Stimulated activated CD8-positive, alpha-beta memory T cell treated with anti-CD3 and anti-CD28 coated beads, Interleukin-7, amount 100 ng/mL, for 48 hours (primary cell): ENCODE measurements at regions not wholly inside any gene's neighbourhood (a gene's known extent, or its start where the extent isn't known, plus 50 kb on each side); places are given as distances from the start of the nearest gene placed in this dataset.

Source experiments
- DNase-seq, 2 donors: peaks; one replicate each; pipeline ENCODE4 v3.0.0-alpha.2; 2020; ENCODE audit warnings: low read depth in 1 of 2; ENCODE audit errors: extremely low read depth in 1 of 2

DNA sequence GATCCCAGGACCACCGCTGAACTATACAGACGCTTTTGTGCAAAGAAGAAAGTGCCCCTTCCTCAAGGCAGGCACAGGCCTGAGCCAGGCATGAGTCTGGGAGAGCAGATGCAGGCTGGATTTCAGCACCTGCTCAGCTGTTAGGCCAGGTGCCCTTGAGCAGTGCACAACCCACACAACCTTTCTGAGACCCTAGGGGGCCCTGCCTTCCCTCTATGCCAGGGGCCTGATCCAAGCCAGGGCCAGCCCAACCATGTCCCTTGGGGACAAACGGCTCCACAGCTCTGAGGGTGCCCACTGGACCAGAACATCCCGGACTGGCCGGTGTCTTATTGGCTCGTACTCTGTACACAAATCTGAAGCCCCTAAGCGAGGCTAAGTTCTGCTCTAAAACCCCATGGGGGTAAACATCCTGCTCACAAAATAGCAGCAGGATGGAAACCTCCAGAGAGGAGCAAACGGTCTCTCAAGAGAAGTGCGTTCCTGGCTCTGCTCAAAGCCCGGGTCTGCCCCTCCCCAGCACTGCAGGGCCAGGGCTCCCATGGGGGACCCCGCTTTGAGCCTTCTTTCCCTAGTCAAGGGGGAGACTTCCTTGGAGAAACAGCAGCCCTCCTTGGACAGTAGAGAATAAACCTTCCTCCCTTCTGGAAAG is 275.1 kb downstream of the NPHP4 start:
- no peak for DNase-seq

DNA sequence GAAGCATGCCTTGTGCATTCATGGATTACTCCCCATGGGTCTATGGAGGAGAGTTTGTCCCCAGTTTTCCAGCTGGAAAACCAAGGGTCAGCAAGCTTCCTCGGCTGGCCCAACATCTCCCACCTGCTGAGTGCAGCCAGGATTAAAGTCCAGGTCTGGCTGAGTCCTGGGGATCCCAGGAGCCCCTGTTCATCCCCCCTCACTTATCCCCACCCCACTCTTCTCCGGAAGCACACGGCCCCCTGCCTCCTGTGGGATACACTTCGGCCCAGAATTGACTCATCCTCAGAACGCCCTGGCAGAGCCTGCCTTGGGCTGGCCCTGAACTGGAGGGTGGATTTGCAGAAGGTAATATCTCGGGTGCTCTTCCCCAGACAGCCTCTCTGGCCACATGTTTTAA is 276.1 kb downstream of the NPHP4 start:
- no peak for DNase-seq

DNA sequence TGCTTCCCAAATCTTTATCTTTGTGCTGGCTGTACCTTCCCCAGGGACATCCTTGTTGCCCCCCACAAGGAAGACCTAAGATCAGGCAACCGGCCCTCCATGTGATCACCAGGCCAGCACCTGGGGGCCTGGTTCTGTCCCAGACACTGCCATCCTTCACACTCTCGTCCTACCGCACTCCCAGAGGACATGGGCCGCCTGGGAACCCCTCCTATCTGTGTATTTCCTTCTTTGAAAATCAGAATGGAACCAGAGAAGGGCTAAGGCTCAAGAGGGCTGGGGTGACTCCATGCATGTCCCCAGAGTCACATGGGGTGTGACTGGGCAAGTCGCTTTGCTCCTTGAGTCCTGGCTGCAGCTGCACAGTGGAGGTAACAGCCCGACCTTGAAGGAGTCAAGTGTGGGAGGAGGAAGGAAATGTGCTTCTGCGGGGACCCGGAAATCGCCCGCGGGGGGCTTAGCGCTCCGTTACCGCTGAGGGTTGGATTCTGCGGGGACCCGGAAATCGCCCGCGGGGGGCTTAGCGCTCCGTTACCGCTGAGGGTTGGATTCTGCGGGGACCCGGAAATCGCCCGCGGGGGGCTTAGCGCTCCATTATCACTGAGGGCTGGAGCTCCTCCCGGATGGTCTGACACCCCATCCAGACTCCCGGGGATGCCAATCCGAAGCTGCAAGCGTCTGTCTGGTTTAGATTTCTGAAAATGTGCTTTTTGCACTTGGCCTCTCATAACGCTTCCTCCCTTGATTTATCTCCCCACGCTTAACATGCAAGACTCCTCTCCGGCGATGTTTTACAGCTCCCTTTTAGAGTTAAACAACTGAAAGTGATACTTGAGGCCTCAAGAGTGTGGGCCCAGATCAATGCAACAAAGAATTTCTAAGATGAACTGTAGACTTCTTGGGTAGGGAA is 278.9 kb downstream of the NPHP4 start:
- no peak for DNase-seq

DNA sequence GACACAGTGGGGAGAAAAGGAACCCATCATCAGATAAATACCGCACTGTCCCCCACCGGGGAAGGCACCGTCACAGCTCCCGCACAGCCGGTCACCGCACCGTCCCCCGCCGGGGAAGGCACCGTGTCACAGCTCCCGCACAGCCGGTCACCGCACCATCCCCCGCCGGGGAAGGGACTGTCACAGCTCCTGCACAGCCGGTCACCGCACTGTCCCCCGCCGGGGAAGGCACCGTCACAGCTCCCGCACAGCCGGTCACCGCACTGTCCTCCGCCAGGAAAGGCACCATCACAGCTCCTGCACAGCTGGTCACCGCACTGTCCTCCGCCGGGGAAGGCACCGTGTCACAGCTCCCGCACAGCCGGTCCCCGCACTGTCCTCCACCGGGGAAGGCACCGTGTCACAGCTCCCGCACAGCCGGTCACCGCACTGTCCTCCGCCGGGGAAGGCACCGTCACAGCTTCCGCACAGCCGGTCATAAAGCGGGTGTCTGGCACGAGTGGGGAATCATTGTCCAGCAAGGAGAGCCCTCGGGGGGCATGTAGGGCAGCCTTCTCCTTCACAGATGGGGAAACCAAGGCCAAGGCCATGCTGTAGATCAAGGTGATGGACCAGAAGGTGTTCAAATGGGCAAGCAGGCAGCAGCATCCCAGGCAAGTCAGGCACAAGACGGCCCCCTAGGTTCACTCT is 280.1 kb downstream of the NPHP4 start:
- no peak for DNase-seq

DNA sequence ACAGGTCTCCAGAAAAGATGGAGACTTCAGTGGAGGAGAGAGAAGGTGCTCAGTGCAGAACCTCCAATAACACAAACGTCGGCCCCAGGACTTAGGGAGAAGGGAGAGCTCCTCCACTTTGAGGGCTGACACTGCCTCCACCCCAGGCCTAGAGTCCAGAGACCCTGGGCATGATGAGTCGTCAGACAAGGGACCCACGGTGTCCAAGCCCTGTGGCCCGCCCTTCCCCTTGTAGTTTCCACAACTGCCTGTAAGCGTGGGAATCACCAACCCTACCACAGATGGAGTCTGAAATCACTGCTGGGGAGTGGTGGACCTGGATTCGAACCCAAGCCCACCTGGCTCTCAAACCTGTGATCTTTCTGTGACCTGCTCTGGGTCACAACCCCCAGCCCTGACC is 281.1 kb downstream of the NPHP4 start:
- DNase-seq: no peak

DNA sequence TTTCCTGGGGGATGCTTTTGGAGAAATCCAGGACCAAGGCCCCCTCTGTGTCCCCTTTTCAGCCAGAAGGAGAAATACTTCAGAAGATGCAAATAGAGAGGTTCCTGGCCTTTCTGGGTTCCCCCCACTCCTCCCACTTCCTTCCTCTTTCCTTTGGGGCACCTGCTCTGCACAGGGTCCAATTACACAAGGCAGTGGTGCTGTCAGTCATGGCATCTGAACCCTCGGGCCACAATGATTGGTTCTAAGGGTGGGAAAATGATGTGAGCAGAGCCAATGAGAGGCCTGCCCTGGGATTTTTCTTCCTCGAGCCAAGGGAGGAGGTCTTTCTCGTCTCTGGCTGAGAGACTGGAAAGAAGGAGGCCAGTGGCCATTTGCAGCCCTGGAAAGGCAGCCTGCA is 282.2 kb downstream of the NPHP4 start:
- no peak for DNase-seq

DNA sequence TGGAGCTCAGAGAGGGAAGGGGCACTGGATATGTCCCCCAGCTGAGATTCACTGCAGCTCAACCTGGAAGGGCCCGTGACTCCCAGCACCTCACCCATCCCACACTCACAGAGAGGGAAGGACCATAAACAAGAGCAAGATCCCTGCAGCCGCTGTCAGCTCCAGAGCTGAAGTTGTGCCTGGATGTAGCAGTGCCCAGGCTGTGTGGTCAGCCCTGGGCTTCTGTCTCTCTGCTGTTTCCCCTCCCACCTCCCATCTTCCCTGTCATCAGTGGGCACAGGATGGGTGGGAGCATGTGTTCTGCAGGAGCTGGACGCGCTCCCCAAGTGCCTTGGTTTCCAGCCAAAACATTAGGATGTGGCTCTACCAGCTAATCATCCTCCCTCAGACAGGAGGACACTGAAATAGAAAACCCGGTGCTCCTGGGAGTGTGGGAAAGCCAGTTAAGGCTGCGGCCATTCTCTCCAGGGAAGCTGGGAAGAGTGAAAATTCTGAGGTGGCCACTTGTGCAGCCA is 282.7 kb downstream of the NPHP4 start:
- no peak for DNase-seq

DNA sequence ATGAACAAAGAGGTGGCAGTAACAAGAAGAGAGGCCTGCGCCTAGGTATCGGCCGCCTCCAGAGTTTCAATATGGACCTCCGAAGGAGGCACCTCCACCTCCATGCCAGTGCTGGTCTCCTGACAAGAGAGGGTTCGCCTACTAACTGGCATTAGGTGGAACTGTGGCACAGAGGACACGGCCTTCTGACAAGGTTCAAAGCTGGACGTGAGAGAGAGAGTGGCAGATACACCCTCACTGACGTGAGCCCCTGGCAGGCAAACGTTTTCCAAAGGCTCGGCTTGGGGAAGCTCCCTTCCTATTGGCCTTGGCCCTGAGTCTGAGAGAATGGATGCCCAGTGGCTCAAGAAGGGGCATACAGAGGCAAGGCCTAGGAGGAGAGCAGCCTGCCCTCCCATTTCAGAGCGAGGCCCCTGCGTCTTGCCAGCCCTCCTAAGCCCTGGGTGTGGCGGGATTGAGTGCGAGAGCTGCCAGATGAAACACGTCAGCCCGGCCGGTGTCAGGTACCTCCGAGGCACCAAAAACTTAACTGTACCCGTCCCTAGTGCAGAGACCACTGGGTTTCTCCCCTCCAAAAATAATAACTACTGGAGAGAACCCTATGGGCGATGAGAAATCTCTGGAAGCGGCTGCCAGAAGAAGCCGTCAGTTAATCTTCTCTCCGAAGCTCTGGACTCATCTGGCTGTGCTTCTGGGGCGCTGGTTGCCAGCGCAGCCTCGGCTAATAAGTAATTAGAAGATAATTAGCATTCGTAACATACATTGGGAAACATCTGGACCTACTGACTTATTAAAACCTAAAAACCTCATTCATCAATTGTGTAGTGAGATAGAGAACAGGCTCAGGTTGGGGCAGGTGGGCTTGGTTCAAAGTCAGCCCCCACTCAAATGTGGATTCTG is 283.6 kb downstream of the NPHP4 start:
- DNase-seq: no peak

DNA sequence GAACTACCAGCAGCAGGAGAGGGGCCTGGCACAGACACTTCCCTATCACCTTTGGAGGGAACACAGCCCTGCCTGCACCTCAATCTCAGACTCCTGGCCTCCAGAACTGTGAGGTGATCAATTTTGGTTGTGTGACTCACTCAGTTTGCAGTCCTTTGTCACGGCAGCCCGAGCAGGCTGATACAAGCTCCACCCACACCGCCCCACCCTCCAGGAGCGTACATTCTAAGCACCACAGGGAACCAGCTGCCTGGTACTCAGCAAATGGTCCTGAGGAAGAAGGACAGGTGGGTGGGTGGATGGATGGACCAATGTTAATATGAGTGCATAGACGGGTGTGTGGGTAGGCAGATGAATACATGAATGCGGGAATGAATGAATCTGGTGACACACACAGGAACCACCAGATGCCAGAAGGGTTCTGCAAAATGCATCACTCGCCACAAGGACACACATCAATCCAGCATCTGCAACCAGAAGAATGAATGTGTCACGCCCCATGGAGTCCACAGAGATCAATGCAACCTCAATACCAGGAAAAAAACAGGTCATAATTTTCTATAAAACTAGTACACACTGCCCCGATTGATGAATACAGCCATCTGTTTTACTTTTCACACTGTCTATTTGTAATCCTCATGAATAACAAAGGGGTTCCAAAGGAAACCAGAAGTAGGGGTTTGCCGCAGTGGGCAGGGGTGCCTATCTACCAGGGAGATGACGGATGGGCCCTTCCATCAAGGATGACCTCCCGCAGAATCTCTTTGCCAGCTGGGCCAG is 284.5 kb downstream of the NPHP4 start:
- no peak for DNase-seq

DNA sequence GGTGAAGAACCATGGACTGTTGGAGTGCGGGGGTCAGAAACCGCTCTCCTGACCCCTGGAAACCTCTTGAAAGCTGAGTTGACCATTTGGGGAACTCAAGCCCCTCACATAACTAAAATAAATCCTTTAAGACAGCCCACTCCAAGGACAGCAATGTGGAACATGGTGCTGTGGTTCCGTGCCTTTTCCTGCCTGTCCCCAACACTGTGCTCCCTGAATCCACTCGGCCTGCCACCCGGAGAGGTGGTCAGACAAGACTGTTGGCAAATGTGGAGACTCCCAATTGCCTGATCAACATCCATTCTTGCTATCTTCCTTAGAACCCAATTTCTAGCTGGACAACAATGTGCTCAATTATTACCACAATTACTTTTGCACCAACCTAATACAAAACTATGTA is 286.0 kb downstream of the NPHP4 start:
- no peak for DNase-seq

DNA sequence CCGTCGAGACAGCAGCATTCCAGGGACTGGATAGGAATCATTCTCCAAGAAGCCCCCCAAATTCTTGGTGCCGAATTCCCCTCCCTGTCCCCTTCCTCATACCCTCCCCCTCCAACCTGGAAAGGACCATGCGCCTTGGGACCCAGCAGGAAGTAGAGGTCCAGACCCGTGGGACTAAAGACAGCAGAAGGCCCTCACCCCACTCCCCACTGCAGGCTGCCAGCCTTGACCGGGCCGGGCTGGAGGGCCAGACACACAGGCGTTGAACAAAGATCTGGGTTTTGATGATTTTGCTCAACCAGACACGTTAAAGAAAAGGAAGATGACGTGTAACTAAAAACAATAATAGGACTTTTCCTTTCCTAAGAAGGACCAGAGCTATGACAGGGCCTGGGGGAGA is 286.5 kb downstream of the NPHP4 start:
- DNase-seq: no peak

DNA sequence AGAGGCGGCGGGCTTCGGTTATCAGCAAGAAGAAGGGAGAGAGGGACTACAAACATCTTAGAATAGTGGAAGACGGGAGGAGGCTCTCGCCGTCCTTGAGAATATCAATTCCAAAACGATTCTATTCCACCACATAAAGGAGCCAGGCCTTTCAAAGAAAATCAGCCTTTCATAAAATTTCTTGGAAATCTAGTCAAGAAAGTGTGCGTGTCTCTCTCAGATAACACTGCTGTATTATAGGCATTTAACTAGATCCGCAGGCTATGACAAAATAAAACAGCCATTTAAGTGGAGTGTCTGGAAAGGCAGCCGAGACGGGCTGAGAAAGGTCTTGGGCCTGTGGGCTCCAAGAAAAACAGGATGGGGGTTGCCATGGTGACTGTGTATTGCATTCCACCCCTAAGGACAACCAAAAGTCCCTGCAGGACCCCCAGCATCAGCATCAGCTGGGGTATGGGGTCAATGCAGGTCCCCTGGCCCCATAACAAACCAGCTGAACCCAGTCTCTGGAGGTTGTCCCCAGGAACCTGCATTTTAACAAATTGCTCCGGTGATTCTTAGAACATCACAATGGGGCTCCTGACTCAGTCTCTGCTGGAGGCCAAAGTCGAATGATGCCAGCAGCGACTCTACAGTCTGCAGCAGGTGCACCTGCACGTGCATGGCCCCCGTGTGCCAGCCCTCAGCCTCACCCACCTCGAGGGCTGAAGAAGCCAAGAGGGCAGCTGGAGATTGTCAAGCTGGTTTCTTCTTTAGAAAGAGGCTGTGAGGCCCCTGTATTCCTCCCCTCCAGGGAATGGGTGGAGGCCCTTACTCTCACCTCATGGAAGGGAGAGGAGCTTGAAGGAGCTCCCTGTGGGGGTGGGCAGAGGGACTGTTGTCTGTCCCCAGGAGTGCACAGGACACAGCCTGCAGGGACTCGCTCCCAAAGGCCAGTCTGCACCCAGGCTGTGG is 287.4 kb downstream of the NPHP4 start:
- DNase-seq: no peak

DNA sequence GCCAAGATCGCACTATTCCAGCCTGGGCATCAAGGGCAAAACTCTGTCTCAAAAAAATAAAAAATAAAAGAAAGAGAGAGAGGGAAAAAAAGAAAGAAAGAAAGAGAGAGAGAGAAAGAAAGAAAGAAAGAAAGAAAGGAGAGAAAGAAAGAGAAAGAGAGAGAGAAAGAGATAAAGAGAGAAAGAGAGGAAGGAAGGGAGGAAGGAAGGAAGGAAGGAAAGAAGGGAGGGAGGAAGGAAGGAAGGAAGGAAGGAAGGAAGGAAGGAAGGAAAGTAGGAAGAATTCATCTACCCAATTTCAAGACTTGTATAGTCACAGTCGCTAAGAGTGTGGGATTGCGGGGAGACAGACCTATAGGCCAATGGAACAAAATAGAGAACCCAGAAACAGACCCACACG is 290.6 kb downstream of the NPHP4 start:
- DNase-seq: no peak

DNA sequence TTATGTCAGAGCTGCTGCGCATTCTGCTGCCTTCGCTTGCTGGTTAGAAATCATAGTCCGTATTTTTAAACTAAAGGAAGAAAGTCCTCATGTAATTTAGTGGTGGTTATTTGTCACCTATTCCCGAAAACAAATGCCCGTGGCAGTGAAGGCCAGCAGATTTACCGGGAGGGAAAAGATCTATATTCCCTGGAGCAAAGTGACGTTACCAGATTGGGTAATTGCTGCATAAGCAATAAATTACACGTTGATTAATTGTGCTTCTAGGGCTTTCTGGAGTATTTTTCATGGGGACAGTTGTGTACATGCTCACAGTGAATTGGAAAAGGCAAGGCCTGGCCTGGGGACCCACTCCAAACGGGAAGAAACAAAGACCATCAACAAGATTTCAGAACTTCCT is 298.7 kb downstream of the NPHP4 start:
- DNase-seq: no peak

DNA sequence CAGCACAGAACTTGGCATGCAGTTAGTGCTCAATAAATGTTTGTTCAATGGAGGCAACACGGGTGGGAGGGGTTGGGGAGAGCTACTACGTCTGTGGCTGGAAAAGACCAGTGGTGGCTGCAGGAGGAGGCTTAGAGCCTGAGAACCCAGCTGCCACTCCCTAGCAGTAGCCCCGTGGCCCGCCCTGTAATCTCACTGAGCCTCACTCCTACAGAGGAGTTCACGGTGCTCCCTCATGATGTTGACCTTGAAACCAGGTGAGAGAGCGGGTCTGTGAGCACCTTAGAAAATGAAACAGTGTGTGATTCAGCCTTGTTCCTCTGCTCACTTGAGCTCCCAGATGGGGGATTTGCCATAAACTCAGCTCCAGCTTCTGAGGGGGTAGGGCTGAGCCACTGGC is 299.6 kb downstream of the NPHP4 start:
- DNase-seq: no peak

DNA sequence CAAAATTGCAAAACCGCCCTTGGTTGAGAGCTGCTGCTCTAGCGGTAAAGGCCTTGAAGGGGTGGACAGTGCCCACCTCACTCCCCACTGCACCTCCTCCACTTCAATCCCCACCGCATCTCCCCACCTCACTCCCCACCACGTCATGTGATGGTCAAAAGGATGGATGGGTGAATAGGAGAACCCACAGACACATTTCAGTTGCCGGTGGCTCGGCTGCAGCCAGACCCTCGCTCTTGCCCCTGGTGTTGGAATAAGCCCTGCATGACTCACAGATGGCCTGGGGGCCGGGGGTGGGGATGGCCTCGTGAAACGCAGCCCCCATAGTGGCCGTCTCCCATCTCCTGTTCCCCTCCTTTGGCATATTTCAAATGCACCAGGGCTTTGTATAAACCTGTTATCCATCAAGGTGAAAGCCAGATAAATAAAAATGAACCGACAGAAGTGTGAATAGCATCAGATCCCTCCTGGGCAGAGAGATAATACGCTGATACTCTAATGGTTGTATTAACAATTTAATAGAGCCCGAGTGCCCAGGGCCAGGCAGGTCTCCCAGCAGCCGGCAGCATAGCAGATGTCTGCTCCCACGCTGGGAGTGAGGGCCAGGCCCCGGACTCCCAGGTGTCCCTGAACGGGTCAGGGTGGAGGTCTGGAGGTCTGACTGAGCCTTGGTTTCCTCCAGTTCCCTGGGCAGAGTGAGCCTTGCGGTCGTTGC is 300.3 kb downstream of the NPHP4 start:
- DNase-seq: no peak

DNA sequence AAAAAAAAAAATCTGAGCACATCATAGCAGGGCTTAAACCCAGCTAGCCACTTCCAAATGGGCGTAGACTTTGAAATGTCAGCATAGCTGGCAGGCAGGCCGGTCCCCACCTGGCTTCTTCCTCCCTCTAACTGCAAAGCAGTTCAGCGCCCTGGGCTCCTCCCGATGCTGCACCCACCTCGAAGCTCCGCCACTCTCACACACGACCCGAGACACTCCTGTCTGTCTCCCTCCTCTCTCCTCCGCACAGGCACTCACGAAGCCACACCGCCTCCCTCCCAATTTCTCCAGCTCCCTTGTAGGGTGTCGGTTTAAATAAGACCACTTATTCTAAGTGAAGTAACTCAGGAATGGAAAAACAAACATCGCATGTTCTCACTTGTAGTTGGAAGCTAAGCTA is 301.3 kb downstream of the NPHP4 start:
- DNase-seq: no peak

DNA sequence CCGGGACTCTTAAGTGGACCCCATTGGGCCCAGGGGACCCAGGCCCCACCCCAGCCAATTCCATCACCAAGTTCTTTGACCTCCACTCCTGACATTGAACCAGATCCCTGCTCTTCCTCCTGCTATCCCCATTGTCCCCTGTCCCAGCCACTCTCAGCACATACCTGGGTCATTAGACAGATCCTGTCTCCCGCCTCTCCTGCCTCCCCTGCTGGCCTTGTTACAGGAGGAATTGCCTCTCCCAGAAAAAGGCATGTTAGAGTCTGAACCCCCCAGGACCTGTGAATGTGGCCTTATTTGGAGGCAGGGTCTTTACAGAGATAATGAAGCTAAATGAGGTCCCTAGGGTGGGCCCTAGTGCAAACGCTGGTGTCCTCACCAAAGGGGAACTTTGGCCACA is 301.9 kb downstream of the NPHP4 start:
- DNase-seq: no peak
